HG02798 (cell line): ENCODE measurements at regions not wholly inside any gene's neighbourhood (a gene's known extent, or its start where the extent isn't known, plus 50 kb on each side); places are given as distances from the start of the nearest gene placed in this dataset.
"Not testable (repeated sequence)": the region's sequence is repeated elsewhere in the genome, so short reads cannot be mapped to it uniquely, and the experiment has no call there.

Experiments used
- ATAC-seq: cut with Tn5 transposase; IDR thresholded peaks from one replicate; pipeline ENCODE4 v1.9.1; 2021; ENCODE audit warnings: mild to moderate bottlenecking; ENCODE audit not compliant: unreplicated experiment, poor library complexity

DNA sequence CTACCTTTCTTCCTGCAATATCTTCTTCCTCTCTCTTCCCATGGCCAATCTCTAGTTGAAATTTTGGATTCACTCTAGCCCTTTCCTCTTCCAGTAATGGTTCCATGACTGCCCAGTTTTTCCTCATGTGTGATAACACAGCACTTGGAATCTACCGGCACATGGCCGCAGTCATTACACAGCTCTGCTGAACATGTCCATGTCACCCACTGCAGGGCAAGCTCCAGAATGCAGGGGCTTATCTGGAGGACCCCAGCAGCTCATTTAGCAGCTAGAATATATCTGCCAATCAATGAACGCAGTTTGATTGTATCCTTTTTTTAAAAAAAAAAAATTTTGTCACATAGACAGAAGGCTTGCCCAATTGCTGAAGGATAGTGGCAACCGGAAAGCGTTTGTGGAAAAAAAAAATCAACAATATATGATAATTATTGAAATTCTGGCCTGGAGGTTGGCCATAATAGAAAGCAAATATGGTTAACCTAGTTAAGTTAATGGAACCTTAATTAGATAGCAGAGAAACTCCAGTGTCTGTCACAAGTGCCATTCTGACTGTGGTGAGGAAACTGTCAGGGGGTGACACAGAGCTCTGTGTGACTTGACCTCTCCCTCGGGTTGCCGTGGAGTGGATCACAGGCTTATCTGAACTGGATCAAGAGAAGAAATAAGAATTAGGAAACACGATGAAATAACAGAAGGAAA, 426.7 kb downstream of the LIG4 start:
- ATAC-seq = no peak

DNA sequence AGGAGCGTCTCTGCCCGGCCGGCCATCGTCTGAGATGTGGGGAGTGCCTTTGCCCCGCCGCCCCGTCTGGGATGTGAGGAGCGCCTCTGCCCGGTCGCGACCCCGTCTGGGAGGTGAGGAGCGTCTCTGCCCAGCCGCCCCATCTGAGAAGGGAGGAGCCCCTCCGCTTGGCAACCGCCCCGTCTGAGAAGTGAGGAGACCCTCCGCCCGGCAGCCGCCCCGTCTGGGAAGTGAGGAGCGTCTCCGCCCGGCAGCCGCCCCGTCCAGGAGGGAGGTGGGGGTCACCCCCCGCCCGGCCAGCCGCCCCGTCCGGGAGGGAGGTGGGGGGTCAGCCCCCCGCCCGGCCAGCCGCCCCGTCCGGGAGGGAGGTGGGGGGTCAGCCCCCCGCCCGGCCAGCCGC, 432.7 kb downstream of the LIG4 start:
- ATAC-seq = not testable (repeated sequence)

DNA sequence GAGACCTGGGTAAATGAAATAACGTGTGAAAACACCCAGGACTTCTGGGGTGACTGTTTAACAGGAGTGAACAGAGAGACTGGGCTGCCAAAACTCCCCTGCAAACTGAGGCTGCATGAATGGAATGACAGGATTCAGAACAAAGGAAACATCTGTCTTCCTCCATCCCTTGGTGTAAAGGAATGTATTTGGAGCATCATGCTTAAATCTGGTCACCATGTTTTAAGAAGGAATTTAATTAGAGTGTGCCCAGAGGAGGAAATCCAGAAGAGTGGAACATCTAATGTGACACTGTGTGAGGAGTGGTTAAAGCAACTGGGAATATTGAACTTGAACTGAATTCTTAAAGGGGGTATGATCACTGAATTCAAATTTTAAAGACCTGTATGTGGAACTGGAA, 437.2 kb downstream of the LIG4 start:
- ATAC-seq = no peak

DNA sequence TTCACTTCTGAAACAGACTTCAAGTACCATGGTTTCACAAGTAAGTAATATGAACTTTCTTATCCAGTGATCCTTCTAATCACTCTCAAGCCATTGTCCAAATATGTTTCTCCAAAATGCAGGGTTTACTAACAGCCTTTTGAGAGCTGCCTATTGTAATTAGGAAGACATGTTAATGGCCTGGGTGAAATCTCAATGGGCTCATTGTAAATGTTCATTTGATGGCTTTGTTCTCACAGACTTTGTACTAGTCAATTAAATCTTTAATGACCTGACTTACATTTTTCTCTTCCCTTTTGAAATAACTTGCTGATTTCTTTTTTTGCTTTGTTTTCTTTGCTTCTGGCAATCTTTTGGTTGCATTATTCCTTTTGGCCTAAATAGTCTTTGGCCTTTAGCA, 444.8 kb downstream of the LIG4 start:
- no peak for ATAC-seq

DNA sequence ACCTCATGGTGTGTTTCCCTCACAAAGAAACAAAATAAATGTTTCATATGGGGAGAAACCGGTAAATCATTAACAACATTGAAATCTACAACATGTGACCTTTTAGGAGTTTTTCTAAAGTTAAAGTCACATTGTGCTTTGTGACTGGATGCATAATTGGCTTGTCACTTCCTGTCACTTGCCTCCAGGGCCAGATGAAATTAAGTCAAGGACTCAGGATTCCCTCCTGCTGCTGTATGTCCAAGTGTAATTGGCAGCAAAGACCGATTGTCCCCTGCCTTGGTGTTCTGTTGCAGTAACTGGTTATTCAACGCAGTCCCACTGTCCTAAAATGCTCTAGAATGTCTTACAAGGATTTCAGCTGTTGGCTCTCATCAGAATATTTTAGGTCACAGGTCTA, 448.2 kb downstream of the LIG4 start:
- no peak for ATAC-seq

DNA sequence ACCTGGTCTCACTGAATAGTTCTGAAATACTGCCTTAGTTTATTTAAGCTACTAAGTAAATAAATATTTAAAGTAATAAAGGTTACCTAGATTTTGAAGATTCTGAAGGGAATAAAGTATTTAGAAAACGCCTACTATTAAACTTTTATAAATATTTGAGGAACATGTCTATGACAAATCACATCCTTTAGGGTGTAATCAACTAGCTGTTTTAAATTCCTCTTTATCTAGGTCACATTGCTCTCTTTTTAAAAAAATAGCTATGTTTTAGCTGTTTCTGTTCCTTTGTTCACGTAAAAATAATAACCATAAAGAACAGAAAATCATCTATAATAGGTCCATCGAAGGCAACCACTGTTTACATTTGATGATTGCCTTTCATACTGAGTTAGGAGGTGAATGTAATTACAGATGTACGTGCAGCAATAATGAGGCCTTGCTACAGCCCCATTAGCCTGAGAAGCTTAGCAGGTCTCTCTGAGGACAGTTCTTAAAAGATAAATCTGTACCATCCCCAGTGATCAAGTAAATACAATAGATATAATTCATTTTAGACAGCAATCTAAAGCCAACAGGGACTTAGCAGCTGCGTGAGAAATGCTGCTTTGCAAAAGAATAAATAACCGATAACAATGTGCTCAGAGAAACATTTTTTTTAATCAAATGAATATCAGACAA, 449.5 kb downstream of the LIG4 start:
- no peak for ATAC-seq

DNA sequence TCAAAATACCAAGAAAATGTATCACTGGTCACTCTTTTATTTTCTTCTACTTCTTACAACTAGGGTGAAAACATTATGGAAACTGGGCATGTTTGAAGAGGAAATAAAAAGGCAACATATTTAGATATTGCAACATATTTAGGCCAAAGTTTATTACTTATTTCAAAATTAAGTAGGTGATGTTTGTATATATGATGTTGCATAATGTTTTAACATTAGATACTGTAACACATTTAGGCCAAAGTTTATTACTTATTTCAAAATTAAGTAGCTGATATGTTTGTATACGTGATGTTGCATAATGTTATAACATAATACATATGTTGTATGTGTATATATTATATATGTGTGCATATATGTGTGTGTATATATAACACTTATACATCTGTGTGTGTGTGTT, 451.3 kb downstream of the LIG4 start:
- no peak for ATAC-seq

DNA sequence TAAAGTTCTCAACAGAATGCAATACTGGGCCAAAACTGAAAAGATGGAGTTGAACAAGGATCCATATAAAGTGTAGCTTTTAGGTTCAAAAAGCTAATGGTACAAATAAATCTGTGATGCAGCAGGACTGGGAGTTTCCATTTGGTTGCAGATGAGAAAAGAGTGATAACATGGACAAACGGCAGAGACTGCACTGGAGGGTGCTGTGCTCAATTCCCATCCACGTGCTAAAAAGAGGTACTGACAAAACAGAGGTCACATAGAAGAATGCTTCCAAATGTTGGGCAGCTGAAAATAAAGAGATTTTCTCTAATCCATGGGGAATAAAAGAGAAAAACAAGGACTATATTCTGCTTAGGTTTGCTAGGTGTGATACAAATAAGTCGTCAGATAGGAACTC, 461.6 kb downstream of the LIG4 start:
- ATAC-seq = no peak

DNA sequence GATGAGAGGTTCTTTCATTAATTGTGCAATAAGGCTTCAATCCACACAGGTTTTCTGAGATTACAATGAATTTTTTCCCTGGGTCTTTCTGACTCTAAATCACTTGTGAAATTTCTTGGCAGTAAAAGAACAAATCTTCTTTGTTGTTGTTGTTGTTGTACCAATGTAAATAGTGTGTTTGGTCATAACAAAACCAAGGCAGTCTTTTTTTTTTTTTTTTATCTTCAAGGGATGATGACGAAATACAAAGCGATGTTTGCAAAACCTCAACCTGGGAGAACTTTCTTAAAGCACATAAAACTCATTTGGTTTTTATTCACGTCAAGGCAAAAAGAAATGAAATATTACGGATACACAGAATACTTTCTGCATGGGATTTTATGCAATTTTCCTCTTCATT, 462.0 kb downstream of the LIG4 start:
- ATAC-seq = no peak

DNA sequence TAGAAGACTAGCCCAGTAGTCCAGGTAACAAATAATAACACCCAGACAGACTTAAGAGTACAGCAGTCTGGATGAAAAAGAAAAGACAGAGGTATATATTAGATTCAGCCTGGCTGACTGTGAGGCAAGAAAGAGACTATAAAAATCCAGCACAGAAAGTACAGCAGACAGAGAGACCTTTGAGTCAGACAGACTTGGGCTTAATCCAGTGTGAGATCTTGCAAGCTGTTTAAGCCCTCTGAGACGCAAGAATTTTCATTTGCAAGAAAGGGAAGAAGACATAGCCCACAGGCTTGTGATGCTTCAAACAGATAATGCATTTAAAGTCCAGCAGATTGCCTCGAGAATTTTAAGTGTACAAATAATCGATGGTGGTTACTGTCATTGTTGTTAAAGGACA, 471.4 kb downstream of the LIG4 start:
- ATAC-seq = no peak

DNA sequence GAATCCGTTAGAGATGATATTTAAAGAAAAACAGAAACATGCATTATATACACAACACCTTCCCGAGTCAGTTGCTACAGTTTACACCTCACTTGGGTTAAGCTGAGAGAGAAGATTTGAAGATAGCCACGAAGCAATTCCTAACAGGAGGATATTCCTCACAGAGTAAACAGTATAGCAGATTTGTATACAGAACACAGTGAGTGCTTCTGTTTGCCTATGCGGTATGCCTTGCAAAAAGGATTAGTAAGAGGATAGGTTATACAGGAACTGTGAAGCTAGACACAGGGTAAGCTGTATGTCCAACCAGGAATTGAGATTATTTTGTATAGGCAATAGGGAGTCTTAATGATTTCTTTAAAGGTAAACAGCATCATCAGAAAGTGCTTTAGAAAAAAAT, 471.8 kb downstream of the LIG4 start:
- ATAC-seq = no peak

DNA sequence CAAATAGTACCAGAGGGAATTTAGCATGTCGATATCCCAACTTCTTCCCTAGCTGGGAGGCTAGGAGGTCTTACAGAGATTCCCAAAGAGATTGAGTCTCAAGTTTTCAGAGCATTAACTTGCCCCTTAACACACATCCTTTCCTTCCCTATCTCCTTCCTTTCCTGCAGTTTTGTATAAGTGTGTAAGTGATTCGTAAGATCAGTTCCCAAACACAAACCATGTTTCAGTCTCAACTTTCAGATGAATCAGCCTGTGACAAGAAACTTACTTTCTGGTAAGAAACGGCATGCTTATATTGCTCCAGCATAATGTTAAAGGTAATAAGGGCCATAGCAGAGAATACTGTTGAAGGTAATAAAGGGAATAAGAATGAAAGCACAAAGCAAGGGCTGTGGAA, 472.2 kb downstream of the LIG4 start:
- ATAC-seq = no peak

DNA sequence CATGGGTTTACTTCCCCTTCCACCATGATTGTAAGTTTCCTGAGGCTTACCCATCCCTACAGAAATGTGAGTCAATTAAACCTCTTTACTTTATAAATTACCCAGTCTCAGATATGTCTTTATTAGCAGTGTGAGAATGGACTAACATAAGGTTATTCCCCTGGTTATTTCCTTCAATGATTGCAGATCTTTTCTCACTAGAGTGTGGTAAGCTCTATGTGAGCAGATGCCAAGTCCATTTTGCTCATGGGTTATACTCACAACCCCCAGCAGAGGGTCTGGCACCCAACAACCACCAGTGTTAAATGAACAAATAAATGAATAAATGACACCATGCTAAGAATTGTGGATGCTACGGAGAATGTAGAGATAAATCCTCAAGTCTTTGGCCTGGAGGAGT, 472.8 kb downstream of the LIG4 start:
- ATAC-seq = no peak

DNA sequence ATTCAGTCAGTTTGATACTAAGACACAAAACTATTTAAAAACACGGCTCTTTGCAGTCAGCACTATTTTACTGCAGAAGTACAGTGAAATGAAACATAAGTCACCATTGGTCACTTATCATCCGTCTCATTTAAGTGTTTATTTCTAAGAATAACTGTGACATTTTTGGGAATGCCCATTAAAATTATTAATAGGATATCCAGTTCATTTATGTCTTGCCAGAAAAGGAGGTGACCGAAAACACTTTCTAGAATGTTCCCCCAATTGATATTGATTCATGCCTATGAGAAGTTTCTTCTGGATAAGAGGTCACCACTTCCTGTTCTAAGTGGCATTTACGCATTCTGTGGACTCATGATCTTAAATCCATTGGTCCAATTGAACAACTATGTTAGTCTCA, 477.3 kb downstream of the LIG4 start:
- ATAC-seq = no peak

DNA sequence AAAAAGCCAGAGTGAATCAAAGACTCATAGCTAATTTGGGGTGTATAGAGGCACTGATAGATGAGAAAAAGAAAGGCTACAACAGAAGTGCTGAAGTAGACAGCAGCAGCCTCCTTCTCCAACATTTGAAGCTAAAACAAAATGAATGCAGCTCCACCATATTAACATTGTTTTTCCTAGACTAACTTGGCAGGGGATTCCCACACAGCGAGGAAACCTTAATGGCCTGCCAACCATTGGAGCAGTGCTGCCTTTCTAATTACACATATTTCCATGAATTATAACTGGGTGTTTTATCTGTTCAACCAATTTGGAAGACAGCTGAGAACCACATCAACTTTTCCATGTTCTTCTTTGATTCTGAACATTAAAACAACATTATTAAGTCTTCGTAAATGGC, 478.6 kb downstream of the LIG4 start:
- no peak for ATAC-seq

DNA sequence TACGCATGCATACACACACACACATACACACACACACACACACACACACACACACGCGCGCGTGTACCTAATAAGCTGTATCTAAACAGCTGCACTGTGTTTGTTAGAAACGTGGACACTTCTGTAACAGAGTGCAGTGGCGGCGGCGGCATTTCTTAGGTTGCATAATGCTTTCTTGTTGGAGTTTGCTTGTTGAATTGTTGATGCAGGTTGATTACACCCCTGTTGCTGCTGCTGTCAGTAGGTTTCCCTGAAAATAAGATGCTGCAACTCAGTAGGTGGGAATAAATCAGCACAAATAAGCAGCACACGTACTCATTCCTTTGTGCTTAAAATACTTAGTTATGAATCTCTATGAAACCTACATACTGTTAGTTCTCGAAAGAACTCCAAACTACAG, 479.2 kb downstream of the LIG4 start:
- no peak for ATAC-seq

DNA sequence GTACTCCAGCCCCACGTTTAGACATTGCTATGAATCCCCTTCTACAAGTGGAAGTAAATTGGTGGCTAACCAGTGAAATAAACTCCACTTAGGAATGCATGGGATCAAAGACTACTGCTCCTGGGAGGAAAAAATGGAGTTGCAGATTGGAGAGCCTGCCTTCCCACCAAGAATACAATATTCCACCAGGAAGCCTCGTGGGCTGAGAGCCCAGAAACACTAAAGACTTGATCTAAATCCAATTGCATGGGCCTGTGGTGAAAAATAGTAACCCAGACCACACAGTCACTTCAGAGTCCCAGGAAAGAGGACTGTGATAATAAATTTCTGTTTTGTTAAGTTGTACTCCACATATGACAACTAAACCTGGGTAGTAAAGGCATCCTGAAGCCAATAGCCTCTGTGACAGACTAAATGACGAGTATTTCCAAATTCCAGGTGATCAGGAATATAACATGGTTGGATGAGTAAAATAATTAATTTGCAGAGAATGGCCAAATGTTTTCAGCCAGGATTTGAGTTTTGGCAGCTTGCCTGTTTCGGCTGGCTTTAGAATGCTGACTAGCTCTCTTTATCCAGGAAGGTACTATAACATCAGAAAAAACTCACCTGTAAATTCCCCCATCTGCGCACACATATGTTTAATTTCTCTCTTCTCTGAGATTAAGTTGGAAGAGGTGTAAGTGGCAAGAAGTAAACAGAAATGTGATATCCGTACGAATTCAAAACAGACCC, 480.3 kb downstream of the LIG4 start:
- ATAC-seq = no peak

DNA sequence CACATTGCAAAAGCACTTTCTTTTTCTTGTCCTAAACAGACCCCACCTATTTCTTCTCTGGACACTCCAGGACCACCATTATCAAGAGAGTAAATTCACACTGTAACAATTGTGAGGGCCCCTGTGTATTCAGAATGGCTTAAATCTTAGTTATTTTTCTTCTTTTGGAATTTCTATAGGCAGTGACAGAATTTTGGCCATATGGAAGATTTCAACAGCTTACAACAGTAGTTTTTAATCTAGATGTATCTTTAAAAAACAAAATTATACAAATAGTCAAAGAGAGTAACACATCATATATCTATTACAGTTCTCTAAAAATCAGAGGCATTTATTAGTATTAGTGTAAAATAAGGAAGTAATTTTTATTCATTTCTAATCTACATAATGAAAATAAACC, 482.1 kb downstream of the LIG4 start:
- ATAC-seq = no peak

DNA sequence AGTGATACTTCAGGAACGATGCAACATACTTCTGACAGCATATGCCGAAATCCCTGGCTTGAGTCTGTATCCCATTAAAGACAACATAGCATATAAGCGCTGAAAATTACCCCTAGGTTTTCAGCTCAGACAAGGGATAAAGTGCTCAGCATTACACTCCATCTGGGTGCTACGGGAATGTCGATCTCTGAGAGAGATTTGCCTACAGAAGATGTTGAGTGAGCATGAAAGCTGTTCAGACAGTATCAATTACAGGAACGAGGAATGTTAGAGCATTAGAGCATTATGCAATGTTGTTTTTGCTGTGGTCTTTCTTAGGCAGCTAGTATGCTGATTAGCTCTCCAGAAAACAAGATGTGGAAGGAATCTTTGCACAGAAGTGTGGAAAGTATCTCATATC, 484.5 kb downstream of the LIG4 start:
- no peak for ATAC-seq

DNA sequence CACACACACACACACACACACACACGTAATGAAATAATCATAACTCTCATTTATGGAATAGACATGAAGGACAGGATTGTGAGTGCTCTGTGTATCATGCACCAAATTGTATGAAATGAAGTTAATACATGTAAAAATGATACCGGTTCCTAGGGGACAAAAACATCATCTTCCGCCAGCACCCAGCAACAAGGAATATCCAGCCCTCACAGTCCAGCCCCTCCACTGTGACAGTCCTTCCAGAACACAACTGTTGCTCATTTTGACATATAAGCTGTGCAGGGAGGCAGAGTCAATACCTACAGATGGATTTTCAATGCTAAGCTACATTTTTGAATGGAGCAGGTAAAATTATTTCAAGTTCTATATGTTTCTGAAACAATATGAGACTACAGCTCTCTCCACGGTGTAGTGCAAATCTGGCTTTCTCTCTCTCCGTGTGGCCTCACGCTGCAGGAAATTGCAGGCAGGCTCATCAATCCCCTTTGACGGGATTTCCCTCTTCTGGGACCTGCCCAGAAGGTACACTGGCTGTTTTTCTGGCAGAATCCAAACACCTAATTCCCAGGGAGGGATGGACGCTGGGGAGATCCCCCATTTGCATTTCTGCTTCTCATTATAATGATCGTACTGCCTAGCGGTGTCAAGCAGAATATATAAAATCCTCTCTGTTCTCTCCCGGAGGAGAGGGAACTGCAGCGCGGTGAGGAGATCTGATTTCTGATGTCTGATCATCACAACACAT, 494.0 kb downstream of the LIG4 start:
- ATAC-seq = no peak

DNA sequence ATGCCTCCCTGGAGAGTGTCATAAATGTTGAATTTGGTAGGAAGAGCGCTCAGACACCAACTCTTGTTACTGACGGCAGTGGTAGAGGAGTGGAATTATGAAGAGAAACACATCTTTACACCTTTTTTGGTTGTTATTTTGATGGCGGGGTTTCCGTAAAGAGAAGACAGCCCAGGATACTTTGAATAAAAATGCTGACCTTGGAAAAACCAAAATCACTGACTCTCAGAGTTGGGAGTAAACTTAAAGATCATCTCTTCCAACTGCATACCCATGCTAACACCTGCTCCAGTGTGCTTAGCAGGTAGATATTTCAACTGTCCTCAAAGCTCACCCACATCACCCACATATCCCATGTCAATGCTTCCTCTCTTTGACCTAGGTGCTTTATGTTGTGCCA, 498.6 kb downstream of the LIG4 start:
- no peak for ATAC-seq
